ENCODE measurements at regions not wholly inside any gene's neighbourhood (a gene's known extent, or its start where the extent isn't known, plus 50 kb on each side); places are given as distances from the start of the nearest gene placed in this dataset.

DNA sequence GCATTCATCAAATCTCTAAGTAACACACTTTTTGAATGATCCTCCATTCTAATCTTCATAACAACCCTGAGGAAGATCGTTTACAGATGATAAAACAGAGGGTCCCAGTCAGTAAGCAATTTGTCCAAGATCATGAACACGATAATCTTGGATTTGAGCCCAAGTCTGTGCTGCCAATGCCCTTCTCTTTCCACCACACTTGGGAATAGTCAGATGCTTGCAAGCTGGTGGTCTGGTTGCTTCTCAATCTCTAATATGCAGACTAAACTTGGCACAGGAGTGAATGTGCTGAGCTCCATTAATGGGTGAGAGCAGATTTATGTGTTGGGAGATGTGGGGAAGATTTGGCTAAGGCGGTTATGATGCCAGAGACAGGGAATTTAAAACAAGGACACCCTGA lies 430.6 kb upstream of the DAB1 start:
- no peak for TF ChIP-seq EGR1 (IDR thresholded peaks at IDR 0.05; ENCODE audit: borderline replicate concordance in 1 of 2, low read depth in 2 of 2, low read length in 2 of 2)
- TF ChIP-seq HDAC6 (IDR thresholded peaks at IDR 0.05; ENCODE audit: unreplicated experiment): no peak
- no peak for TF ChIP-seq TAF1 (IDR thresholded peaks at IDR 0.05; ENCODE audit: borderline replicate concordance, low read depth, low read length)
- TF ChIP-seq JUND (IDR thresholded peaks at IDR 0.05; ENCODE audit: low read depth, low read length): no peak
- no peak for TF ChIP-seq ZNF217 (IDR thresholded peaks at IDR 0.05)
- TF ChIP-seq REST (IDR thresholded peaks at IDR 0.05; ENCODE audit: low read depth, low read length): no peak
- TF ChIP-seq CHD1 (IDR thresholded peaks at IDR 0.05; ENCODE audit: low read depth, low read length): no peak
- TF ChIP-seq CTCF (IDR thresholded peaks at IDR 0.05 in 2 of 3, conservative IDR thresholded peaks at IDR 0.05 in 1 of 3; ENCODE audit: control insufficient read depth in 2 of 3, extremely low read depth in 1 of 3, insufficient read depth in 1 of 3, low read depth in 3 of 3, low read length in 3 of 3): no peak
- no peak for TF ChIP-seq NBN (IDR thresholded peaks at IDR 0.05)

Data from GM12878 (cell line).